Stimulated activated effector memory CD8-positive, alpha-beta T cell treated with anti-CD3 and anti-CD28 coated beads, Interleukin-12 subunit alpha, Interleukin-12 subunit beta, amount 100 ng/mL, for 72 hours (primary cell): ENCODE measurements at regions not wholly inside any gene's neighbourhood (a gene's known extent, or its start where the extent isn't known, plus 50 kb on each side); places are given as distances from the start of the nearest gene placed in this dataset.
A peak's percentile ranks its signal among the peaks of the same experiment; 100 is the strongest.
"Not testable (repeated sequence)": the region's sequence is repeated elsewhere in the genome, so short reads cannot be mapped to it uniquely, and the experiment has no call there.

Experiments
- ATAC-seq: fragments of 150-1000 bp; cut with Tn5 transposase; 2 replicates; pipeline ENCODE4 v1.10.0; 2021
- DNase-seq, 2 donors: peaks; one replicate each; pipeline ENCODE4 v3.0.0; 2021 to 2022; ENCODE audit warnings: low spot score in 2 of 2
- H3K27ac Mint-ChIP-seq: one replicate; pipeline ENCODE4 v1.8.0; 2022; ENCODE audit warnings: mild to moderate bottlenecking, mixed read lengths
- H3K36me3 Mint-ChIP-seq: one replicate; pipeline ENCODE4 v1.8.0; 2022; ENCODE audit warnings: mild to moderate bottlenecking, mixed read lengths
- H3K4me1 Mint-ChIP-seq: one replicate; pipeline ENCODE4 v1.8.0; 2022; ENCODE audit warnings: mixed read lengths
- H3K4me3 Mint-ChIP-seq: one replicate; pipeline ENCODE4 v1.8.0; 2022; ENCODE audit warnings: mild to moderate bottlenecking, mixed read lengths
- H3K9me3 Mint-ChIP-seq: one replicate; pipeline ENCODE4 v1.8.0; 2022; ENCODE audit warnings: mixed read lengths

- Mint-ChIP-seq H3K4me1 (no peaks in the 10 kb centered on the region), H3K27ac (no peak overlapping the region), H3K4me3 (no peak overlapping the region), H3K9me3 (no peaks in the 10 kb centered on the region), H3K36me3 (no peaks in the 10 kb centered on the region)
- no peak for DNase-seq
- ATAC-seq = no peak
Observed at GRCh38 chr6:960356-960755, 267.4 kb upstream of the EXOC2 start.

DNA sequence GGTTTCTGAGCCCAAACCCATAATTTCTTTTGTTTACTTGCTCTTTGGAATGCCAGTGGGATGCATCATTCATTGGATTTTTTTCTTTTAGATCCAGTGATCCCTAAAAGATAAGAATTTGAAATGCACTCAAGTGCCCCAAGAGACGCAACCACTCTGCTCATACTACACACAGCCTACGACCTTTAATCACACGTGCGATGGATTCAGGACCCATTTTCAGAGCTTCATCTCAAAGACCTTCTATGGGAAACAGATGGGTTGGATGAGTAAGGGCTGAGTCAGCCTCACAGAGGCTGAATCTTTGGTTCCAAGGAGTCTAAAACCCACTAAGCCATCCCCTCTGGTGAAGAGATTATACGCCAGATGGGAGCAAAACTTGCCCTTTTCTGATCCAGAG is 265.5 kb upstream of the EXOC2 start:
- no peak for ATAC-seq
- DNase-seq = no peak
- H3K36me3 Mint-ChIP-seq = no peaks in the 10 kb centered on the region
- no peaks in the 10 kb centered on the region for H3K9me3 Mint-ChIP-seq
- no peaks in the 10 kb centered on the region for H3K4me1 Mint-ChIP-seq
- no peak overlapping the region for H3K4me3 Mint-ChIP-seq
- no peak overlapping the region for H3K27ac Mint-ChIP-seq

- no peaks in the 10 kb centered on the region for H3K9me3 Mint-ChIP-seq
- ATAC-seq (no peak), DNase-seq (no peak)
- no peaks in the 10 kb centered on the region for H3K36me3 Mint-ChIP-seq
- no peak overlapping the region for H3K4me3 Mint-ChIP-seq
- H3K4me1 Mint-ChIP-seq = no peaks in the 10 kb centered on the region
- H3K27ac Mint-ChIP-seq = no peak overlapping the region
Observed at GRCh38 chr6:951399-952181, 258.7 kb upstream of the EXOC2 start.

DNA sequence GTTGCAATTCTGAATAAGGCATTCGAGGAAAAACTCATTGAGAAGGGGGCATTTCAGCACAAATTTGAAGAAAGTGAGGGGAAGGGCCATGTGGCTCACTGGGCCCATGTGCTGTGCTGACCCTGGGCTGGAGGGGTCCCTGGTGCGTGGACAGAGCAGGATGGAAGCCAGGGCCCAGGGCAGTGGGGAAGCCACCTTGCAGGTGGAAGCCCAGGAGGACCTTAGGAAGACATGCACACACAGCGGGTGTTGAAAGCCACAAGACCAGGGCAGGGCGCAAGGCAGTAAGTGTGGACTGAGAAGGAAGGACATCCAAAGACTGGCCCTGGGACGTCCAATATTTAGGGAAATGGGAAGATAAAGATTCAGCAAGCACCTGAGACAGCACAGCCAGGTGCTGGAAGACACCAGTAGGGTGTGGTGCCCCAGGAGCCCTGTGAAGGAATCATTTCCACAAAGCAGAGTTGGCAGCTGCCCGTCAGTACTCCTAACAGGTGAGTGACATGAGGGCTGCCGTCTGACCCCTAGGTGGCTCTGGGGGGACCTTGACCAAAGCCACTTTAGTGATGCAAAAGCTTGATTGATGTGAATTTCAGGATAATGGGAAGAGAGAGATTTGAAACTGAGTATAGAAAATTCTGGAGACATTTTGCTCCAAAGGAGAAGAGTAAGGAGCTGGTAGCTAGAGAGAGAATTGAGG is 254.4 kb upstream of the EXOC2 start:
- Mint-ChIP-seq H3K4me1 (no peaks in the 10 kb centered on the region), H3K27ac (no peak overlapping the region), H3K9me3 (no peaks in the 10 kb centered on the region), H3K4me3 (no peak overlapping the region), H3K36me3 (no peaks in the 10 kb centered on the region)
- no peak for DNase-seq
- peak; percentile 37 for ATAC-seq

GRCh38 chr6:946546-946945 is 253.6 kb upstream of the EXOC2 start:
- H3K27ac Mint-ChIP-seq = no peak overlapping the region

GRCh38 chr6:939526-940252 is 246.8 kb upstream of the EXOC2 start:
- Mint-ChIP-seq H3K4me3 (no peak overlapping the region), H3K36me3 (no peaks in the 10 kb centered on the region), H3K9me3 (no peaks in the 10 kb centered on the region), H3K4me1 (no peaks in the 10 kb centered on the region), H3K27ac (no peak overlapping the region)
- DNase-seq (no peak), ATAC-seq (no peak)

More at GRCh38 chr6:946546-946945, 253.6 kb upstream of the EXOC2 start:
- Mint-ChIP-seq H3K36me3 (no peaks in the 10 kb centered on the region), H3K4me1 (no peaks in the 10 kb centered on the region), H3K9me3 (no peaks in the 10 kb centered on the region), H3K4me3 (no peak overlapping the region)
- ATAC-seq (no peak), DNase-seq (no peak)

- no peak for ATAC-seq
- Mint-ChIP-seq H3K9me3 (no peaks in the 10 kb centered on the region), H3K4me3 (no peak overlapping the region), H3K36me3 (no peaks in the 10 kb centered on the region), H3K4me1 (no peaks in the 10 kb centered on the region), H3K27ac (peak overlapping the region; percentile 41)
- DNase-seq = no peak
Observed at GRCh38 chr6:938916-939315, 246.0 kb upstream of the EXOC2 start.

DNA sequence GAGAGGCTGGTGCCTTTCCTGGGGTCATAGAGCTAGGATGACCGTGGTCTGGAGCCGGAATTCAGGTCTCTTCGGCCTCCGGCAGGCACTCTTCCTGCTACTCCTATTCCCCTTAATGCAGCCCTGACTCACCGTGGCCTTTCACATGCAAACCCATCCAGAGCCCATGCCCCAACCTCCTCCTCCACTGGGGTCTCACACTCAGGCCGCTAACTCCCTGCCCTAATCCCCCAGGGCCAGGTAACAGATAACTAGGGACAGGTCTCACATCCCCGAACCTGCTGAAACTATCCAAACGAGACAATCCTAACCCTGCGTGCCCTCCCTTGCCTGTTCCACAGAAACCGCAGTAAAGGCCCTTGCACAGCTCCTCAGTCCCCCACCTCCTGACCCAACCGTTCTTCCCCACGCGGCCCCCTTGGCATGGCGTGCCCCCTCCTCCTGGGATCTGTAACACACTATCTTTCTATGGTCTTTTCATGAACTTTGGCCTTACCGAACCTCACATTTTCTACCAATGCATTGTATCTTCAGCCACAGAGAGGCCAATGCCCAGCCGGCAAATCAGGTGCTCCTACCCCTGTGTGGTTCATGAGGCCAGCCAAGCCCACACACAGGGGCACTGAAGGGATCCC is 245.4 kb upstream of the EXOC2 start:
- ATAC-seq (no peak), DNase-seq (no peak)
- H3K27ac Mint-ChIP-seq = peak overlapping the region; percentile 41
- no peak overlapping the region for H3K4me3 Mint-ChIP-seq
- H3K4me1 Mint-ChIP-seq = no peaks in the 10 kb centered on the region
- no peaks in the 10 kb centered on the region for H3K36me3 Mint-ChIP-seq
- H3K9me3 Mint-ChIP-seq = no peaks in the 10 kb centered on the region

DNA sequence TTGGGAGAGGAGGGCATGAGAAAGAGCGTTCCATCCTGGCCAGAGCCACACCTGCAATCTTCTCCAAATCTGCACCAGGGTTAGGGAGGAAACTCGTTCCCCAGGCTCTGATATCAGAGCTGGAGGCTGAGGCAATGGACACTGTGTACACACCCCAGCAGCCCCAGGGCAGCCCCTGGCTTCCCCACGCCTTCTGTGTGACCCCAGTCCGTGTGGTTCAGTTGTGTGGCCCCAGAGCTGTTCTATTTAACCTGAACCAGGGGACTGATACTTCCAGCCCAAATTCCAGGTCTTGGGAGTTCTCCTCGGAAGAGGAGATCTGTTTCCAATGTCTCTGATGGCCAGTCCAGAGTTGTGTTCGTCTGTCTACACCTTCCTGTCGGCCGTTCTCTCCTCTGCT is 242.6 kb upstream of the EXOC2 start:
- no peak overlapping the region for H3K27ac Mint-ChIP-seq
- DNase-seq (no peak), ATAC-seq (no peak)
- no peaks in the 10 kb centered on the region for H3K4me1 Mint-ChIP-seq
- no peak overlapping the region for H3K4me3 Mint-ChIP-seq
- no peaks in the 10 kb centered on the region for H3K36me3 Mint-ChIP-seq
- H3K9me3 Mint-ChIP-seq = no peaks in the 10 kb centered on the region

DNA sequence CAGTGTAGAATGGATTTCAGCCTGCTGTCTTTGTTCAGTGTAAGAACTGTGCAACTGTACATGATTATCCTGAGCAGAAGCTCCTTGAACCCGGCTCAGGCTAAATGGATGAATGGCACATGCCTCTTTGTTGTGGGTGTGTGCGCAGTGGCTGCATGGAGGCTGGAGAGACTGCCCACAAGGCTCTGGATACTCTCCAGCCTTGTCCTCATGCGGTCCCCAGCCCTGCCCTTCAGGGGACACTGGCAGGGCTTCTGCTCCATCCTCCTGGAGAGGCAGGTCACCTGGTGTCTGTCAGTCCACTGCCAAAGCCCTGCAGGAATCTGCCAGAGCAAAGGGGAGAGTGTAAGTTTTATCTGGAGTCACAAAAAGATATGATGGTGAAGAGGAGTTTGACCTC is 241.7 kb upstream of the EXOC2 start:
- Mint-ChIP-seq H3K4me1 (no peaks in the 10 kb centered on the region), H3K36me3 (no peaks in the 10 kb centered on the region), H3K9me3 (no peaks in the 10 kb centered on the region), H3K4me3 (no peak overlapping the region), H3K27ac (no peak overlapping the region)
- no peak for DNase-seq
- peak; percentile 47 for ATAC-seq

- not testable (repeated sequence) for H3K27ac Mint-ChIP-seq, H3K4me3 Mint-ChIP-seq, H3K36me3 Mint-ChIP-seq, H3K4me1 Mint-ChIP-seq, H3K9me3 Mint-ChIP-seq, ATAC-seq, DNase-seq
Observed at GRCh38 chr6:931919-932318, 239.0 kb upstream of the EXOC2 start.

DNA sequence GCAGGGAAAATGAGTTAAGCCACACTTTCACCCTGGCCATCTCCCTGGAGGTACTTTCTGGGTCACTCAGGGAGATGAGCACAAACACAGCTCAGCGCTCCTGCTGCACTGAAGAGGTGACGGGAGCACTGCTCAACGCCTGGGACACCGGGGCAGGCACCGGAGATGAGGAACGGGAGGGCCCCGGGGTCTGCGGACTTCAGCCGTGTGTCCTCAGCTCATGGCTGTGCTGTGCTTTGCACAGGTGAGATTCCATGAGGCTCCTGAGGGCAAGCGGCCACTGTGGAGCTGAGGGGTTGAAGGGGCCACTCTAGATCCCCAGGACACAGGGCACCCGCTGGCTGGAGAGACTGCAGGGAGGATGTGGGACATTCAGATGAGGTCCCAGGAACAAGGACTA is 234.2 kb upstream of the EXOC2 start:
- ATAC-seq (no peak), DNase-seq (no peak)
- no peak overlapping the region for H3K4me3 Mint-ChIP-seq

DNA sequence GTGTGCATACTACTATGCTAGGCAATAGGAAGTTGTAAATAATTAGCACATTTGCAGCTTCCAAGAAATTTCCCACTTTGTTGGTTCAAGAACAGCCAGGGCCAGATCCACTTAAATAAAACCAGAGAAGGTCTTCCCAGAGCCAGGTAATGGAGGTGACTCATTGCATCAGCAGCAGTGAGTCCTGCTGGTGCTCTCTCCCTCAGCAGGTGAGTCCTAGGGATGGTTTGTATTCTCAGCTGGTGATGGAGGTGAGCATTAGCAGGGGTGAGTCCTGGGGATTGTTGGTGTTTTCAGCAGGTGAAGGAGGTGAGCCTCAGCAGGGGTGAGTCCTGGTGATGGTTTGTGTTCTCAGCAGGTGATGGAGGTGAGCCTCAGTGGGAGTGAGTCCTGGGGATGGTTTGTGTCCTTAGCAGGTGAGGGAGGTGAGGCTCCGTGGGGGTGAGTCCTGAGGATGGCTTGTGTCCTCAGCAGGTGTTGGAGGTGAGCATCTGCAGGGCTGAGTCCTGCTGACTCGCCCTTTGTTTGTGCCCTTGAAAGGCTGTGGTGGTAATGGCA is 232.8 kb upstream of the EXOC2 start:
- DNase-seq = no peak
- no peaks in the 10 kb centered on the region for H3K4me1 Mint-ChIP-seq
- no peak overlapping the region for H3K27ac Mint-ChIP-seq
- ATAC-seq = peak; percentile 36
- H3K36me3 Mint-ChIP-seq = no peaks in the 10 kb centered on the region
- no peak overlapping the region for H3K4me3 Mint-ChIP-seq
- H3K9me3 Mint-ChIP-seq = peaks cover 10% of the 10 kb centered on the region

More for the DNA sequence above, 234.2 kb upstream of the EXOC2 start:
- Mint-ChIP-seq H3K9me3 (peaks cover 6% of the 10 kb centered on the region), H3K36me3 (no peaks in the 10 kb centered on the region), H3K27ac (no peak overlapping the region), H3K4me1 (no peaks in the 10 kb centered on the region)

- Mint-ChIP-seq H3K36me3 (no peaks in the 10 kb centered on the region), H3K27ac (no peak overlapping the region), H3K4me3 (no peak overlapping the region), H3K9me3 (peaks cover 15% of the 10 kb centered on the region), H3K4me1 (no peaks in the 10 kb centered on the region)
- ATAC-seq (no peak), DNase-seq (no peak)
Observed at GRCh38 chr6:924661-925060, 231.7 kb upstream of the EXOC2 start.

DNA sequence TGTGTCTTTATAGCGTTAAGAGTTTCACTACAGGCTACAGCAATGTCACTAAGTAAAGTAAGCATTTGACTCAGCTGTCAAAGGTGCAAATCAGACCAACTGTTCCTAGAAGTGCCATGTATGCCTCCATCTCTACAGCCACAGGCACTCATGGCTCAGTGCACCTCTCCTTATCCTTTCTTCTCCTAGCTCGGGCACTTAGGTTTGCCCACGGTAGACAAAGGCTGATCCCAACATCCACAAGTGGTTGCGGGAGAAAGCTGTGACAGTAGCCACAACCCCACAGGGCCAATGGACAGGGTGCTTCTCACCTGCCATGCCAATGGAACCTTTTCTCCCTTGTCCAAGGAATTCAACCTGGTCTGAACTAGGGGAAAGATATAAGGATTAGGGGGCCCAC is 228.5 kb upstream of the EXOC2 start:
- H3K4me3 Mint-ChIP-seq = no peak overlapping the region

More for the DNA sequence above, 228.5 kb upstream of the EXOC2 start:
- DNase-seq (no peak), ATAC-seq (no peak)
- H3K27ac Mint-ChIP-seq = no peak overlapping the region
- no peaks in the 10 kb centered on the region for H3K4me1 Mint-ChIP-seq
- no peaks in the 10 kb centered on the region for H3K36me3 Mint-ChIP-seq
- H3K9me3 Mint-ChIP-seq = peaks cover 19% of the 10 kb centered on the region
